ENCODE measurements at regions not wholly inside any gene's neighbourhood (a gene's known extent, or its start where the extent isn't known, plus 50 kb on each side); places are given as distances from the start of the nearest gene placed in this dataset.
"Not testable (repeated sequence)": the region's sequence is repeated elsewhere in the genome, so short reads cannot be mapped to it uniquely, and the experiment has no call there.

GRCh38 chr2:133894429-133894828, 326.2 kb upstream of the NCKAP5 start:
- DNase-seq (ENCODE audit: low spot score) = no peak
- no TSS peak for BruUV-seq (replicated peaks)
- intact Hi-C loops (cut with micrococcal nuclease; ENCODE audit: unreplicated experiment) = no loop called here
- CTCF ChIA-PET (ENCODE audit: unreplicated experiment) = no interaction called here
- Histone ChIP-seq H4K20me1 (ENCODE audit: insufficient read depth, low read length) (no peaks in the 10 kb centered on the region), H3K4me1 (ENCODE audit: insufficient read depth, low read length, poor library complexity, severe bottlenecking) (no peaks in the 10 kb centered on the region), H3K4me2 (ENCODE audit: low read length) (no peak overlapping the region), H3K9me3 (ENCODE audit: low read length) (no peaks in the 10 kb centered on the region), H2AFZ (ENCODE audit: low read length) (no peak overlapping the region), H3K79me2 (ENCODE audit: insufficient read depth, low read depth, low read length) (no peaks in the 10 kb centered on the region), H3K9me2 (ENCODE audit: insufficient read depth, low read length) (no peaks in the 10 kb centered on the region), H3K27ac (ENCODE audit: low read depth, low read length, poor library complexity, severe bottlenecking) (no peak overlapping the region), H3K4me3 (ENCODE audit: low read depth, low read length, poor library complexity, severe bottlenecking) (no peak overlapping the region), H3K36me3 (ENCODE audit: insufficient read depth, low read length) (no peaks in the 10 kb centered on the region)
- no peak for TF ChIP-seq CTCF (conservative IDR thresholded peaks at IDR 0.05; ENCODE audit: low read length)
- TF ChIP-seq EZH2phosphoT487 (IDR thresholded peaks at IDR 0.05; ENCODE audit: borderline replicate concordance, low read depth, low read length) = no peak
- POLR2A ChIA-PET = no interaction called here

- CTCF ChIA-PET (ENCODE audit: unreplicated experiment); H3K27ac ChIP-seq (ENCODE audit: low read depth, low read length, poor library complexity, severe bottlenecking); BruUV-seq (replicated peaks); H3K4me3 ChIP-seq (ENCODE audit: low read depth, low read length, poor library complexity, severe bottlenecking); H4K20me1 ChIP-seq (ENCODE audit: insufficient read depth, low read length); H3K4me2 ChIP-seq (ENCODE audit: low read length); H3K9me3 ChIP-seq (ENCODE audit: low read length); H2AFZ ChIP-seq (ENCODE audit: low read length); H3K36me3 ChIP-seq (ENCODE audit: insufficient read depth, low read length); POLR2A ChIA-PET; intact Hi-C loops (cut with micrococcal nuclease; ENCODE audit: unreplicated experiment); H3K9me2 ChIP-seq (ENCODE audit: insufficient read depth, low read length); H3K4me1 ChIP-seq (ENCODE audit: insufficient read depth, low read length, poor library complexity, severe bottlenecking); H3K79me2 ChIP-seq (ENCODE audit: insufficient read depth, low read depth, low read length); DNase-seq (ENCODE audit: low spot score): not testable (repeated sequence)
Observed at GRCh38 chr2:133897838-133898237, 329.6 kb upstream of the NCKAP5 start.

GRCh38 chr2:133900909-133901308, 332.6 kb upstream of the NCKAP5 start:
- TF ChIP-seq EZH2phosphoT487 (IDR thresholded peaks at IDR 0.05; ENCODE audit: borderline replicate concordance, low read depth, low read length) = no peak
- no peak for TF ChIP-seq CTCF (conservative IDR thresholded peaks at IDR 0.05; ENCODE audit: low read length)
- H4K20me1 ChIP-seq (ENCODE audit: insufficient read depth, low read length) = no peaks in the 10 kb centered on the region
- DNase-seq (ENCODE audit: low spot score) = no peak
- CTCF ChIA-PET (ENCODE audit: unreplicated experiment) = no interaction called here
- intact Hi-C loops (cut with micrococcal nuclease; ENCODE audit: unreplicated experiment) = no loop called here
- no peaks in the 10 kb centered on the region for H3K9me3 ChIP-seq (ENCODE audit: low read length)
- H2AFZ ChIP-seq (ENCODE audit: low read length) = no peak overlapping the region
- no TSS peak for BruUV-seq (replicated peaks)
- H3K4me2 ChIP-seq (ENCODE audit: low read length) = no peak overlapping the region
- no peaks in the 10 kb centered on the region for H3K79me2 ChIP-seq (ENCODE audit: insufficient read depth, low read depth, low read length)
- H3K27ac ChIP-seq (ENCODE audit: low read depth, low read length, poor library complexity, severe bottlenecking) = no peak overlapping the region
- H3K36me3 ChIP-seq (ENCODE audit: insufficient read depth, low read length) = no peaks in the 10 kb centered on the region
- H3K4me3 ChIP-seq (ENCODE audit: low read depth, low read length, poor library complexity, severe bottlenecking) = no peak overlapping the region
- no peaks in the 10 kb centered on the region for H3K9me2 ChIP-seq (ENCODE audit: insufficient read depth, low read length)
- H3K4me1 ChIP-seq (ENCODE audit: insufficient read depth, low read length, poor library complexity, severe bottlenecking) = no peaks in the 10 kb centered on the region
- POLR2A ChIA-PET = no interaction called here
